Sigmoid colon (tissue), 4 donors: ENCODE measurements at regions not wholly inside any gene's neighbourhood (a gene's known extent, or its start where the extent isn't known, plus 50 kb on each side); places are given as distances from the start of the nearest gene placed in this dataset.

ENCODE experiments used
- CTCF ChIP-seq, 4 experiments: fragments of 450-650 bp in 3 of 4; fragments of 200-600 bp in 1 of 4; IDR thresholded peaks; one replicate each; pipeline ENCODE4 v1.5.1; 2016 to 2019; ENCODE audit warnings: antibody characterized with exemption in 4 of 4, mild to moderate bottlenecking in 3 of 4, moderate library complexity in 2 of 4
- EP300 ChIP-seq, 4 donors: sonication (generic); formaldehyde crosslinking; IDR thresholded peaks; one replicate each; pipeline ENCODE4 v1.6.1; 2017; ENCODE audit warnings: antibody characterized with exemption in 4 of 4
- POLR2A ChIP-seq, 2 donors: fragments of 450-650 bp; IDR thresholded peaks; one replicate each; pipeline ENCODE4 v1.6.1; 2016; ENCODE audit warnings: antibody characterized with exemption in 2 of 2, mild to moderate bottlenecking in 2 of 2, moderate library complexity in 2 of 2
- POLR2AphosphoS5 ChIP-seq, 4 donors: sonication (generic); formaldehyde crosslinking; IDR thresholded peaks; one replicate each; pipeline ENCODE4 v1.6.1; 2017; ENCODE audit warnings: antibody characterized with exemption in 4 of 4

GRCh38 chr16:5971924-5972323 is 874.3 kb upstream of the EEF2KMT start:
- TF ChIP-seq POLR2A (IDR thresholded peaks at IDR 0.05) (no peak), CTCF (IDR thresholded peaks at IDR 0.05) (no peak), POLR2AphosphoS5 (IDR thresholded peaks at IDR 0.05) (no peak), EP300 (IDR thresholded peaks at IDR 0.05) (no peak)
